GM12872 (cell line): ENCODE measurements at regions not wholly inside any gene's neighbourhood (a gene's known extent, or its start where the extent isn't known, plus 50 kb on each side); places are given as distances from the start of the nearest gene placed in this dataset.

Experiments
- CTCF ChIP-seq: IDR thresholded peaks from 3 replicates; pipeline ENCODE4 v1.5.1; 2011; ENCODE audit warnings: low read depth, mild to moderate bottlenecking, low read length, moderate library complexity; ENCODE audit not compliant: insufficient read depth

GRCh38 chr2:16048466-16048865 is 108.1 kb downstream of the MYCN start:
- no peak for TF ChIP-seq CTCF

- no peak for TF ChIP-seq CTCF
Observed at GRCh38 chr2:16047701-16048100, 107.4 kb downstream of the MYCN start.

GRCh38 chr2:16046649-16047048 is 106.3 kb downstream of the MYCN start:
- TF ChIP-seq CTCF = no peak

GRCh38 chr2:16045653-16046352 is 105.5 kb downstream of the MYCN start:
- TF ChIP-seq CTCF = no peak

- no peak for TF ChIP-seq CTCF
Observed at GRCh38 chr2:16044946-16045456, 104.7 kb downstream of the MYCN start.

GRCh38 chr2:16043627-16044026 is 103.3 kb downstream of the MYCN start:
- TF ChIP-seq CTCF = no peak

- TF ChIP-seq CTCF = no peak
Observed at GRCh38 chr2:16043192-16043591, 102.8 kb downstream of the MYCN start.
